ENCODE measurements at regions not wholly inside any gene's neighbourhood (a gene's known extent, or its start where the extent isn't known, plus 50 kb on each side); places are given as distances from the start of the nearest gene placed in this dataset.

DNA sequence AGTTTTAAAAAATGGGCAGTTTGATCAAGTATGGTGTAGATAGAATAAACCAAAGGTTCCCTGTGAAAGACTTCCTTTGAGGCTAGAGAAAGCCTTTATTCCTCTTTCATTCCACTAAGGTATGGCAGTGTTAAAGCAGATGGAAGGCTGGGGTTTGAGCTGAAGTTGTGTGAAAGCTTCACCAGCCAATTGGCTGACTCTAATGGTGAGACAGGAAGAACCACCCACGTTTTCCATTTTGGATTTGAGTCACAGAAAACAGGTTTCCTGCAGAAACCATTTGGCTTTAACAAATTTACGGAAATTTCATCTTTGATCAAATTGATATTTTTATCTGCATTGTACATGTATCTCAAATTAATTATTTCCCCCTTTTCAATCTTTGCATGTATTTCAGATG is 455.0 kb downstream of the PCNX1 start:
- TF ChIP-seq, protein P1, sequence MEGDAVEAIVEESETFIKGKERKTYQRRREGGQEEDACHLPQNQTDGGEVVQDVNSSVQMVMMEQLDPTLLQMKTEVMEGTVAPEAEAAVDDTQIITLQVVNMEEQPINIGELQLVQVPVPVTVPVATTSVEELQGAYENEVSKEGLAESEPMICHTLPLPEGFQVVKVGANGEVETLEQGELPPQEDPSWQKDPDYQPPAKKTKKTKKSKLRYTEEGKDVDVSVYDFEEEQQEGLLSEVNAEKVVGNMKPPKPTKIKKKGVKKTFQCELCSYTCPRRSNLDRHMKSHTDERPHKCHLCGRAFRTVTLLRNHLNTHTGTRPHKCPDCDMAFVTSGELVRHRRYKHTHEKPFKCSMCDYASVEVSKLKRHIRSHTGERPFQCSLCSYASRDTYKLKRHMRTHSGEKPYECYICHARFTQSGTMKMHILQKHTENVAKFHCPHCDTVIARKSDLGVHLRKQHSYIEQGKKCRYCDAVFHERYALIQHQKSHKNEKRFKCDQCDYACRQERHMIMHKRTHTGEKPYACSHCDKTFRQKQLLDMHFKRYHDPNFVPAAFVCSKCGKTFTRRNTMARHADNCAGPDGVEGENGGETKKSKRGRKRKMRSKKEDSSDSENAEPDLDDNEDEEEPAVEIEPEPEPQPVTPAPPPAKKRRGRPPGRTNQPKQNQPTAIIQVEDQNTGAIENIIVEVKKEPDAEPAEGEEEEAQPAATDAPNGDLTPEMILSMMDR (conservative IDR thresholded peaks at IDR 0.05): no peak
- no peak overlapping the region for H3K27ac ChIP-seq

DNA sequence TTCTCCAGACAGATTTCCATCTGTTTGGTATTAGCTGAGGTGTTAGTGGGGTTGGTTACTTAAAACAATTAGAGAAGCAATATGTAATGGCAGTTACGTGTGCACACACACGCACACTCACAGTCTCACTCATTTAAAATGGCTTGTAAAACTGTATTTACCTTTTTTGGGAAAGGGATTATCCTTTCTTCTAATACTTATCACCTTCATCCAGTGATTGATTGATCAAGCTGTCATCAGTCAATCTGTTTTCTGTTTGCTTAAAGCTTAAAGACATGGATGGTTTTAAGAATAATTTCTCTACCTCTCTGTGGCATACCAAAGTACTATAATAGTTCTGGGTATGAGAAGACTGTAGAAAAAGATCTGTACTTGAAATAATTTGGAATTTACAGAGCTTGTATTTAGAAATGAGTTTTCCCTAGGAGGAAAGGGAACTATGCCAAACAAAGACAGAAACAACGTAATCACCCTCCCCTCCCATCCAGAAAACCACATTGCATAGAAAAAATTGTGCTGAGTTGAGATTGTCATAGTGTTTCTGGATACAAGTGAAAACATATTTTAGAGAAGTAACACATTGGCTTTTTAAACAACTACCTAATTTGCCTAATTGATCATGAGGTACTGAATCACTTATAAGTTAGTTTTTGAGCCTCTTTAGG is 455.8 kb downstream of the PCNX1 start:
- TF ChIP-seq, protein P1 (conservative IDR thresholded peaks at IDR 0.05): no peak
- H3K27ac ChIP-seq: no peak overlapping the region

DNA sequence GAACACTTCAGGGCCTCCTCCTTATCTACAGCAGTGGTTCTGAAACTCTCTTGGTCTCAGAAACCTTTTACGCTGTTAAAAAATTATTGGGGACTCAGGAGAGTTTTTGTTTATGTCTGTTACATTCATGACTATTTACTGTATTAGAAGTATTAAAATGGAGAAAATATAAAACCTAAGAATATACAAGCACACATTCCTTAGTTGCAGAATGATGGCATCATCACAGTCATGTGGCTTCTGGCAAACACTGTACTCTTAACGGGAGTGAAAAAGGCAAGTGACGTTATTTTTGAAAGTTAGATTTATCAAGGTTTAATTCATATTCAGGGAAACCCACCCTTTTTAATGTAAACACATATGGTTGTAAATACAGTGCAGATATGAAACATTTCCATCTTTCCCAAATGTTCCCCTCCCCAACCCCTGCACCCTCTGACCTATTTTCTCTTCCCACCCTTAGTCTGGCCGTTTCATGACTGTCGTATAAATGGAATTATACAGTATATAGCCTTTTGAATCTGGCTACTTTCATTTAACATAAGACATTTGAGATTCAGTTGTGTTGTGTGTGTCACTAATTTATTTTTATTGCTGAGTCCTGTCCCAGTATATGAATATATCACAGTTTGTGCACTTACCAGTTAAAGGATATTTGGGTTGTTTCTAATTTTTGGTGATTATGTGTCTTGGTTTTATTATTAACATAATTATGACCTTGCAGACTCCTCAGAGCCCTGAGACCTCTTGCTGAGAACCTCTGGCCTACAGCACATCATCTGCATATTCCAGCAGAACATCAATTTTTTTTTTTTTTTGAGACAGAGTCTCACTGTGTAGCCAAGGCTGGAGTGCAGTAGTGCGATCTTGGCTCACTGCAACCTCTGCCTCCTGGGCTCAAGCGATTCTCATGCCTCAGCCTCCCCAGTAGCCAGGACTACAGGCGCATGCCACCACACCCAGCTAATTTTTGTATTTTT is 457.0 kb downstream of the PCNX1 start:
- TF ChIP-seq, protein P1 (conservative IDR thresholded peaks at IDR 0.05): no peak
- no peak overlapping the region for H3K27ac ChIP-seq

DNA sequence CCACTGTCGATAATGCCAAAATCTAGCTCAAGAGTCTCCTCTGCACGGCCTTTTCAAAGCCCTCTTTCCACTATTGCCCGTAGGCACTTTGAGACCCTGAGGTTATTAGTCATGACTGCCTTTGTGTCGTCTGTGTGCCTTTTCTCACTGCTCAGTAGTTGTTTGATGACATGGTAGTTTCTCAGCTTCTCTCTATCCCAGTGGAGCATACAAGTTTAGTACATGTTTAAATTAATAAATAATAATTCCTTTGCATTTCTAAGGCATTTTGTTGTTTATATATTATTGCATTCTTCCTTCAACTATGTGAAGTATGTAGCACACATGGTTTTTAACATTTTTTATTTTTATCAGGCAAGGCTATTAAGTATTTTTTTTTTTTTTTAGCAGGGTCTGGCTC is 458.1 kb downstream of the PCNX1 start:
- TF ChIP-seq, protein P1 (conservative IDR thresholded peaks at IDR 0.05): no peak
- no peak overlapping the region for H3K27ac ChIP-seq

DNA sequence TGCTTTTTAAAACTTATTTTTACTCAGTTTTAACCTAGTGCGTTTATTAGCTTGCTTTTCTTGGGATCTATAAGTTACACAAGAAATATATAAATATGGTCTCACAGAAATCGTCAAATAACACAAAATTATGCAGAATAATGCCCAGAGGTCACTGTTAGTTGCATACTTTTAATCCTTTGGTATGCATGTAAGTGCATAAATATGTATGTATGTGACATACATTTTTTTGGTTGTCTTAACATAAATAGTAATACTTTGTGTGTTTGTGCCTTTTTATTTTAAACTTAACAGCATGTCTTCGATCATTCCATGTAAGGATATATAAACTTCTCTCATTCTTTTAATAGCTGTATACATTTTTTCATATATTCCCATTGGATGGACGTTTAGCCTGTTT is 459.6 kb downstream of the PCNX1 start:
- H3K27ac ChIP-seq: no peak overlapping the region
- TF ChIP-seq, protein P1 (conservative IDR thresholded peaks at IDR 0.05): no peak

DNA sequence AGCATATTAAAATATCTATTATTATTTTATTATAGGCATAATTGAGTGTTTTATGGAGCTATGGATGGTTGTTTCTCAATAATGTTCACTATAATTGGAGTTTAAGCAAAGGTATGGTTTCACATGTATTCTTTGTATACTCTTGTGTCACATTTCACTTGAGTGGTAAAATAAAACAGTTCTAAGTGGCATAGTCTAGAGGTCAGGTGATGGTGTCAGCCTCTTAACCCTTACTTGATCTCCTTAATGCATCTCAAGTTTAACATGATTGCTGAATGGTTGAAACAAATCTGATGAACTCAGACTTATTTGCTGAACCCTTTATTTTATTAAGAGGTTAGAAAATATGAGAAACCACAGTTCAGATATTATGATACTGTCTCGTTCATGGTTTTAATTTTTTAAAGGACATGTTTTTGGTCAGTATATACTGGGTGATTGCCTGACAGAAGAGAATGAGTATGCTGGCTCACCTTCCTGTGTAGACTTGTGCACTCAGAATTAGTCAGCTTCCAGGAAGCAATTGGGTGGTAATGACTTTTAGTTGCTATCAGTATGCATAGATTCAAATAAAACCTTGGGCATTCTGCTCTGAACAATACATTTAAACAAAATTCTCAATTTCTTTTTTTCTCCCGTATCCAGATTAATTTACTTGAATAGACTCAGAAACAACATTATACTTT is 464.6 kb downstream of the PCNX1 start:
- TF ChIP-seq, protein P1 (conservative IDR thresholded peaks at IDR 0.05): no peak
- H3K27ac ChIP-seq: no peak overlapping the region

DNA sequence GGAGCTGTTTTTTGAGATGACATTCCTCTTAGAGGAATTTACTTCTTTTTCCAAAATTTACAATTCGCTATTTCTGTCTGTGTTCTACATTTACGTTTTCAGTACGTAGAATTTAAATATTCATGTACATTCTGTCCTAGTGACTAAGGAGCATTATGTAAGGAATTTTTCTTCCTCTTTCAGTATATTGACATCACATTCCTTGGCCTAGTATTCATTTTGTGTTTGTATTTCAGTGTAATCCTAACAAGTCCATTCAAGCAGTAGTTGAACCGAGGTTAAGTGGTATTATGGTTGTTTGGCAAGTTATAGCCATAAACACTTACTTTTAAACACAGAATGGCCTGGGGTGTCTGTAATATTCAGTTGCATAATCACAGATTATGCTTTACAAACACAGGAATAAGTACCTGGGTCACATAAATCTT is 465.2 kb downstream of the PCNX1 start:
- TF ChIP-seq, protein P1 (conservative IDR thresholded peaks at IDR 0.05): no peak
- no peak overlapping the region for H3K27ac ChIP-seq
